ENCODE measurements at regions not wholly inside any gene's neighbourhood (a gene's known extent, or its start where the extent isn't known, plus 50 kb on each side); places are given as distances from the start of the nearest gene placed in this dataset.

GRCh38 chr2:222362336-222362735, 62.0 kb upstream of the SGPP2 start (continued):
- TF ChIP-seq ZMYM4 (CRISPR knock-in tag; IDR thresholded peaks at IDR 0.05) (no peak), SMYD3 (CRISPR knock-in tag; IDR thresholded peaks at IDR 0.05) (no peak)

- CTCF ChIA-PET (ENCODE audit: low intra/inter-chr PET ratio, low total read pairs): no interaction called here
- Histone ChIP-seq H3K9ac (ENCODE audit: insufficient read depth, low read depth, low read length) (no peak overlapping the region), H3K27ac (ENCODE audit: extremely low read length, insufficient read depth, low read length) (no peak overlapping the region), H3K36me3 (replicated peaks in 1 of 2; ENCODE audit: control insufficient read depth in 1 of 2, insufficient read depth in 2 of 2, low read length in 2 of 2) (no peaks in the 10 kb centered on the region), H3K79me2 (ENCODE audit: insufficient read depth, low read length) (no peaks in the 10 kb centered on the region), H3K4me3 (replicated peaks in 1 of 3; ENCODE audit: insufficient read depth in 1 of 3, low read depth in 2 of 3, low read length in 3 of 3) (no peak overlapping the region), H3K4me2 (ENCODE audit: low read depth, low read length) (no peak overlapping the region), H3K9me3 (ENCODE audit: low read length) (no peaks in the 10 kb centered on the region), H3K4me1 (ENCODE audit: insufficient read depth, low read length) (peaks cover 12% of the 10 kb centered on the region; the same call in 1 of the 2 replicates), H4K20me1 (ENCODE audit: insufficient read depth, low read length) (no peaks in the 10 kb centered on the region), H2AFZ (ENCODE audit: low read length) (no peak overlapping the region), H3K27me3 (ENCODE audit: control insufficient read depth in 1 of 2, insufficient read depth in 2 of 2, low read length in 2 of 2) (no peaks in the 10 kb centered on the region)
- TF ChIP-seq IKZF4 (CRISPR knock-in tag; IDR thresholded peaks at IDR 0.05; ENCODE audit: borderline replicate concordance, low read depth, not compliant biosample characterization): no peak
- TF ChIP-seq ZIK1 (CRISPR knock-in tag; IDR thresholded peaks at IDR 0.05; ENCODE audit: borderline replicate concordance, low read depth): no peak
- TF ChIP-seq FOXP1 (IDR thresholded peaks at IDR 0.05): no peak
- no peak for TF ChIP-seq FOXP1 (CRISPR knock-in tag; IDR thresholded peaks at IDR 0.05)
- TF ChIP-seq ZNF33B (CRISPR knock-in tag; IDR thresholded peaks at IDR 0.05): no peak
- TF ChIP-seq ZNF792 (CRISPR knock-in tag; IDR thresholded peaks at IDR 0.05): no peak
- peak; percentile 45; the same call in 1 of the 2 replicates for TF ChIP-seq NFE2L2 (IDR thresholded peaks at IDR 0.05; ENCODE audit: low read length)
- TF ChIP-seq ZNF703 (CRISPR knock-in tag; IDR thresholded peaks at IDR 0.05; ENCODE audit: borderline replicate concordance): no peak
- BruUV-seq (replicated peaks): no TSS peak
- intact Hi-C loops (cut with micrococcal nuclease; ENCODE audit: unreplicated experiment) (no loop called here), in situ Hi-C loops (cut with HindIII; ENCODE audit: extremely low pct_ligation_motif_present, low pct_unique_long_range_greater_than_20kb) (no loop called here)
- ATAC-seq (no peak), DNase-seq (ENCODE audit: low spot score) (no peak), FAIRE-seq (no peak)
- under 1% methylated on average over 3 of the region's 3 CpGs for WGBS (ENCODE audit: low lambda C conversion rate)
- POLR2A ChIA-PET: no interaction called here
Observed at GRCh38 chr2:222364285-222364895, 60.0 kb upstream of the SGPP2 start.
